ENCODE measurements at regions not wholly inside any gene's neighbourhood (a gene's known extent, or its start where the extent isn't known, plus 50 kb on each side); places are given as distances from the start of the nearest gene placed in this dataset.
"Not testable (repeated sequence)": the region's sequence is repeated elsewhere in the genome, so short reads cannot be mapped to it uniquely, and the experiment has no call there.

DNA sequence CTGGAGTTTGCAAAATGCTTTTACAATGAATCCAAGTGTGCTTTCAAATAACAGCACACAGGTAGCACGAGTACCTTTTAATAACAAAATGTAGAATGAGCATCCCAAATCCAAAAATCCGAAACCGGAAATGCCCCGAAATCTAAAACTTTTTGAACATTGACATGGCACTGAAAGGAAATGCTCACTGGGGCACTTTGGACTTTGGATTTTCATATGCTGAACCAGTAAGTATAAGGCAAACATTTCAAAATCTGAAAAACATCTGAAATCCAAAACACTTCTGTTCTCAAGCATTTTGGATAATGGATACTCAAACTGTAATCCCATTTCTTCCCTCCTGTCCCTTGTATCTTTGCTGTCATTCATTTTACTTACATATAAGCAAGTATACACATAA lies 50.1 kb downstream of the GCNT4 start:
- no peak for DNase-seq (ENCODE audit: low spot score)

- DNase-seq (ENCODE audit: low spot score), result no peak
Observed at GRCh38 chr5:74995926-74996325, 56.4 kb downstream of the GCNT4 start.

DNA sequence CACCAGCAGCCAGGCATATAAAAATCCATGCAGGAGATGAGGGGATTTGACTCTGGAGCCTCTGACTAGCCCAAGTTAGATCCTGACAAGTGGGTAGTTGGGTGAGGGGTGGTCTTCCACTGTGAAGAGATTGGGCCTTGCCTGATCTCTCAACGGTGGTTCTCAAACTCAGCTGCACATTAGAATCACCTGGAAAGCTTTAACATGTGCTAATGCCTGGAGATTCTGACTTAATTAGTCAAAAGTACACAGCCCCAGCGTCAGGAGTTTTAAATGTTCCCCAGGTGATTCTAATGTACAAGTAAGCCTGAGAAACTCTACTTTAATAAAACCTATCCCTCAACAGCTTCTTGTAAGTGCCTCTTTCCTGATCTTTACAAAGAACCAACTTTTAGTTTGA lies 57.5 kb downstream of the GCNT4 start:
- no peak for DNase-seq (ENCODE audit: low spot score)

- no peak for DNase-seq (ENCODE audit: low spot score)
Observed at GRCh38 chr5:74993743-74994142, 58.6 kb downstream of the GCNT4 start.

DNA sequence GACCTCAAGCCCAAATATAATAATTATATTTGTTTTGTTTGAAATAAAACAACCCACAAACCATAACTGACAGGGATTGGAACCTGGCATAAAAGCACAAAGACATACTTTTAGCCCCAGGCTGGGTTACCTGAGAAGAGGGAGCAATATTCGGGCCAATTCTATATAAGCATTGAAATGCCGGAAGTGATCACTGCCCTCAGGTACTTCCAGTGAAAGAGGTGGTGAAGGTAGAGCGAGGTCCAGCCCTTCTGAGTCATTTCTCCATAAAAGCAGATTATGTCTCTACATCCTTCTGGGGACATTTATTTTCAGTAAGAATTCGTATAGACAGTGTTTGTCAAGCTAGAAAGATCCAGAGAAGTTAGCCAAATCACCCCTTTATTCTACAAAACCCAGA lies 59.6 kb downstream of the GCNT4 start:
- no peak for DNase-seq (ENCODE audit: low spot score)

DNA sequence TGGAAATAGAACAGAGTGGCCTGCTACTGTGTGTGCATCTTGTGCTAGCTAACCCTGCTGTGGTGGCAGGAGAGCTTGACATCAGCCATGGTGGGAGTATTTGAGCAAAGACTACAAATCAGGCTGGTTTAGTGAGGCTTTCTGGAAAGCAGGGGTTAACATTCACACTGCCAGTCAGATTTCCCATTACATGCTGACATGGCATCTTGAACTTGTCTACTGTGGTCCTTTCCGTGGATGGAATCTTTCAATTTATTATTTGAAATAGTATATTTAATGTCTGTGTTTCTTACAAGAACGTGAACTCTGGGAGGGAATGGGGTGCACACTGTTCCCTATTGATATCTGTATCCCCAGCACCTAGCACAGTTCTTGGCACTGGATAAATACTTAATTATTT lies 60.8 kb downstream of the GCNT4 start:
- DNase-seq (ENCODE audit: low spot score), result no peak

DNA sequence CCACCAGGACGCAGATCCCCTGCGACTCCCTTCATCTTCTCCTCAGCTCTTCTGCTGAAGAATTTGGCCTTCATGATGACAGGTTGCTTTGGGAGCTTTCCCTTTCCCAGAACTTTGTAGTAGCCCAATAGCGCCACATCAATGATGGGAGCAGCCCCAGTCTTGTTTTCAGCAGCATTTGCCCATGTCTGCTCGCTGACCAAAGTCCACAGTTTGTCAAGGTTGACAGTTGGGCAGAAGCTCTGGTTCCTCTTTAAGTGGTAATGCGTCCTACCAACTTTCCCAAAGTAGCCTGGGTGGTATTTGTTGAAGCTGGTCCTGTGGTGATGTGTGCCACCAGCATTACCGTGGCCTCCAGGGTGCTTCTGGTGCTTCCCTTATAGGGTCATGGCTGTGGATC lies 62.2 kb downstream of the GCNT4 start:
- no peak for DNase-seq (ENCODE audit: low spot score)

- DNase-seq (ENCODE audit: low spot score), result no peak
Observed at GRCh38 chr5:74988273-74988983, 63.9 kb downstream of the GCNT4 start.

DNA sequence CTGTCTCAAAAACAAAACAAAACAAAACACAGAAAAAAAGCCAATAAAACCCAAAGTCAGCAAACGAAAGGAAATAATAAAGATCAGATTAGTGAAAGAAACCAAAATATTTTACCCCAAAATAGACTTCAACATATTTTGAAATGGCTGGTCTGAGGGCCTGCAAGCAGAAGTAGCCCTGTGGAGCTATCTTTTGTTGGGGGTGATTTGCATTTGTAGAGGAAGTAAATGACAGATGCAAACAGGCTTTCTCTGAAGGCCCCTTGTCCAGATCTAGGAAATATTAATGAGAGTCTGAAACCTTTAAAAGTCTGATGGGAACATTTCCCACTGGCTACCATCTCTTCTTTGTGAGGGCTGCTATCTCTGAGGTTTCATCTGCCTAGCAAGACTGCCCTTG lies 74.0 kb downstream of the GCNT4 start:
- DNase-seq (ENCODE audit: low spot score), result no peak

- DNase-seq (ENCODE audit: low spot score), result peak; percentile 20
Observed at GRCh38 chr5:74977471-74977870, 74.9 kb downstream of the GCNT4 start.

GRCh38 chr5:74976651-74977050 lies 75.7 kb downstream of the GCNT4 start:
- DNase-seq (ENCODE audit: low spot score), result no peak

DNA sequence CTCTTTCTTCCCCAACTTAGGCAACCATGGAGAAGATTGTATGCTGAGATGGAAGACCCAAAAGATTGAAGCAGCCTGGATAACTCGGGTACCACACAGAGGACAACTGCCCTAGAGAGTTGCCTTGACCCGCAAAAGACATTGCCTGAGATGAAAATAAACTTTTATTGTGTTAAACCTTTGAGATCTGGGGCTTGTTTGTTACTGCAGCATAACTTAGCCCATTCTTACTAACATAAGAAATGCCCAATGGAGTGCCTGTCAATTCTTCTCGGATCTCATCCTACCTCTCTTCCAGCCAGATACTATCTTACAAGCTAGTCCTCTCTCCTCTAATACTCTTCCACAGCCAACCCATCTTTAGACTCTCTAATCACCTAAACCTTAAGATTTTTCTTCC lies 76.8 kb downstream of the GCNT4 start:
- DNase-seq (ENCODE audit: low spot score), result no peak

GRCh38 chr5:74974451-74975091 lies 77.8 kb downstream of the GCNT4 start:
- DNase-seq (ENCODE audit: low spot score), result no peak

DNA sequence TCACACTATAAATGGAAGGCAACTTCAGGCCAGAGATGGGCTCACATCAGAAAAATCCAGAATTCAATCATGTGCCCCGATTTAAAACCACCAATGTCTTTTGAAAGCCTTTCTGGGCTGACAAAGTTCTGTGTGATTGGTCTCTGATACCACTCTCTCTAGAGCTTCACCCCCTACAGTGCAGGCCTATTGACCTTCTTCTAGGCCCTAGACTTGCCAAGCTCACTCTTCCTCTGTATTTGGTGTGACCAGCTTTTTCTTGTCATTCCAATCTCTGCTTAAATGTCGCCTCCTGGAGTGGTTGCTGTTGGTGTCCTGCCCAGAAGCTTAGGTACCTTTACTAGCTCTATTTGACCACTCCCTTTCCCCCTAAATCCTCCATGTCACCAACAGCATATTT lies 78.7 kb downstream of the GCNT4 start:
- no peak for DNase-seq (ENCODE audit: low spot score)

- DNase-seq (ENCODE audit: low spot score), result no peak
Observed at GRCh38 chr5:74971947-74972460, 80.4 kb downstream of the GCNT4 start.

GRCh38 chr5:74970891-74971290 lies 81.5 kb downstream of the GCNT4 start:
- DNase-seq (ENCODE audit: low spot score), result not testable (repeated sequence)

DNA sequence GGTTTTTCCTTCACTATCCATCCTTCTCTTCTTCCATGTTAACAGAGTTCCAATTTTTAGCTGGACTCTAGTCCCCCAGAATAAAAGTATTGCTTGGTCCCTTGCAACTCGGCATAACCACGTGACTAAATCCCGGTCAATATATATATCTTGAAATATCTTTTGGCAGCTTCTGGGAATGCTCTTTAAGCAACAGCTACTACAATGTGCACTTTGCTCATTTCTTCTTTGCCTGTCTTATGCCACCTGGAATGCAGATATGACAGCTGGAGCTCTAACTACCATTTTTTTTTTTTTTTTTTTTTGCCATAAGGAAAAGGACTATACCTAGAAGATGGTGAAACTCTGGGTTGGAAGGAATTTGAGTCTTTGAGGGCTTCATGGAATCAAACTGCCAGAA lies 82.6 kb downstream of the GCNT4 start:
- DNase-seq (ENCODE audit: low spot score), result no peak

DNA sequence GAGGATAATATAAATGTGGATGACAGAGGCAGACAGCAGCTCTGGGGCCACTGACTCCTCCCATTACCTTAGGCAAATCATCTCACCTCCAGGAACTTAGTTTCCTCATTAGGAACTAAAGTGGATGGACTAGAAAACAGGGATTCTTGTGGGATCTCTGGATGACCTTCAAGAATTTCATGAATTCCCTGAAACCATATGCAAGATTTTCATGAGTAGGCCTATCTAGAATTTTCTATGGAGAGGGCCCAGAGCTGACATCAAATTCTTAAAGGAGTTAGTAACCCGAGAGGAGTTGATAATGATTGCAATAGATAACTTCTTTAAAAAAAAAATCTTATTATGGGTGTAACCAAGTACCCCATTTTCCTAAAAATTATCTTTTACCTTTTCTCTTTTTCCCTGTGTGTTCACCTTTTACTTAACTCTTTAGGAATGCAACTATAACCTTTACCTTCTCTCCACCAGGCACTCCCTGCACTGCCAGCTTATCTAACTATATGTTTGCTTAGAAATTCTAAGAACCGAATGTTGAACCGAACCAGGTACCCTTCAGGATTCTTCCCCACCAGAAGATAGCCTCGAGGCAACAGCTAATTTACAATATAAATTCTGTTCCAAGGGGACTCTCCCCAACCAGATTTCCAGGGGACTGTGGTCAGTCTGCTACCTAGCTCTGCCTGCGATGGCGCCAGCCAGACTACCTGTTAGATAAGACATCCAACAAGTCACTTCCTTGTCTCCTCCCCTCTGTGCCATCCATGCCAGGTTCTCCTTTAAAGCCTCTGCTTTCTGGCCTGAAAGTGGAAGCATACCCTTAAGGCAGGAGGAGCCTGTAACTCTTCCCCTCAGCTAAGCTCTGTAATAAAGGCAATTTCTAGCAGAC lies 86.0 kb downstream of the GCNT4 start:
- DNase-seq (ENCODE audit: low spot score), result peak; percentile 20

DNA sequence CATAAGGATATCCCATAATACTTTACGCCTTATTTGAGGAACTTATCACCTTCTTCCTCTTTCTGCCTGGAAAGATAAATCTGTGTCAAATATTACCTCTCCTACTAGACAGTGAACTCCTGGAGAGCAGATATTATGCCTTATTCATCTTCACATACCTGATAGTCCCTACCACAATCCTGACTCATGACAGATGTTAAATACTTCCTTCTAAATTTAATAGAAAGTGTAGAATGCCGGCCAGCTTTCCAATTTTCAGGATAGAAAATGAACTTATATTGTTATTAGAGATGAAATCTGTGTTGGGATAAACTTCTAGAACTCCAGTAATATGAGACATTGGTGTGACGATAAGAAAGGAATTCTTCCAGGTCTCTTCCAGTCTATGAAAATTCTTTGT lies 89.0 kb downstream of the GCNT4 start:
- no peak for DNase-seq (ENCODE audit: low spot score)

DNA sequence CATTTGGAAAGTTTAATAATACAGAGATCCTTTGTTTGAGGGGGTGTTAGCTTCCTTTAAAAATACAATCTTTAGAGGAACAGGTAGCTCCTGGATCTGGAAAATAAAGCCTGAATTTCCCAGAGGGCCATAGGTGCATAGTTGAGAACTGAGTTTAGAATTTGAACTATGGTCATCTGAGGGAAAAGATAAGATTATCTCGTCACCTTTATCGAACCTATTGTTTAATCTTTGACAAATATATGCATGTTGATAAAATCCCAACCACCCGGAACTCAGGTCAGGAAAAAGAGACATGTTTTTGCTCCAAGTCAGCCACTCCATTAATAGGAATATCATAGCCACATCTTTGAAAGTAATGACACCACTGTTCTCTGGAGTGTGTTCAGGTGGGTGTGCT lies 91.7 kb upstream of the FAM169A start:
- no peak for DNase-seq (ENCODE audit: low spot score)

- no peak for DNase-seq (ENCODE audit: low spot score)
Observed at GRCh38 chr5:74957029-74957784, 91.0 kb upstream of the FAM169A start.

DNA sequence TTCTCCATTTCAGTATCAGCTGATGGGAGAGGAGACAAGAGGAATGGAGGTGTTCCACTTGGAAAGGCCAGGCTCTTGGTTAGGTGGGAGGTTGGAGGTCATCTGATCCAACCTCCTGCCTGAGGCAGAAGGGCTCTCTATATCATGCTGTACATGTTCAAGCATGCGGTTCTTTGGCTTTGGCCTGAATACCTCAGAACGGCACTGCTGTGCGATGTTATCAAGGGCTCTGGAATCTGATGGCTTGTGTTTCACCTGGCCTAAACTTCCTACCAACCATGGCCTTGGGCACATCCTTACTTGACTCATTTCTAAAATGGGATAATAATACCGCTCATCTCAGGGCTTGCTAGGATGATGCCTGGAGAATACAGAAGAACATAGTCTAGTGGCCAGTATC lies 90.1 kb upstream of the FAM169A start:
- no peak for DNase-seq (ENCODE audit: low spot score)

All from GM03348 (cell line).